ENCODE measurements at regions not wholly inside any gene's neighbourhood (a gene's known extent, or its start where the extent isn't known, plus 50 kb on each side); places are given as distances from the start of the nearest gene placed in this dataset.

DNA sequence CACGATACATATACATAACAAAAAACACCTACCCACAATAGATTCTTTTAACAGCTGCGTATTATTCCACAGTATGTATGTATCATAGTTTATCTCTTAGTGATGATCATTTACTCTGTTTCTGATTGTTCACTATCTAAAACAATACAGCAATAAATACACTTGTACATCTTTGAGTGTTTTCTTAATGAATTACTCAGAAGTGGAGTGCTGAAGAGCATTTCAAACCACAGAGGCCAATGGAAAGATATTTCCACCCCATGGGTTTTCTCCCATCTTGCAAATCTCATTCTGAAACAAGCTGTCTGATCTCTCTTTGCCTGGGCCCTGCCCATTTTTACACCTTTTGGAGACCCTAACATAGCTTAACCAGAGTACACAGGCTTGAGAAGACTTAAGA is 113.8 kb upstream of the KLF7 start:
- Histone ChIP-seq H3K4me2 (ENCODE audit: low read depth, low read length) (no peak overlapping the region), H3K14ac (replicated peaks; ENCODE audit: low read depth, low read length) (no peak overlapping the region), H3K4me3 (ENCODE audit: insufficient read depth, low read depth, low read length) (no peak overlapping the region), H3K79me1 (ENCODE audit: low read depth in 1 of 2, low read length in 2 of 2) (no peaks in the 10 kb centered on the region), H3K9me1 (ENCODE audit: insufficient read depth, low read length) (no peaks in the 10 kb centered on the region), H2AK9ac (replicated peaks; ENCODE audit: low read depth, low read length, poor library complexity) (no peak overlapping the region), H4K91ac (ENCODE audit: insufficient read depth, low read depth, low read length) (no peak overlapping the region), H3K27me3 (ENCODE audit: control insufficient read depth, insufficient read depth, low read length) (no peaks in the 10 kb centered on the region), H3K9ac (ENCODE audit: low read depth, low read length) (no peak overlapping the region), H2AFZ (replicated peaks; ENCODE audit: low read length, poor library complexity) (no peak overlapping the region), H2AK5ac (ENCODE audit: low read depth, low read length) (no peak overlapping the region), H3K4ac (ENCODE audit: low read depth, low read length) (no peak overlapping the region), H4K5ac (ENCODE audit: low read depth, low read length) (no peak overlapping the region), H3K18ac (ENCODE audit: low read depth, low read length) (no peak overlapping the region), H2BK120ac (ENCODE audit: low read depth, low read length) (no peak overlapping the region), H3K23ac (ENCODE audit: low read depth, low read length) (no peak overlapping the region), H2BK20ac (ENCODE audit: low read depth, low read length) (no peak overlapping the region), H3K56ac (ENCODE audit: extremely low read depth, insufficient read depth, low read length) (no peak overlapping the region), H2BK5ac (ENCODE audit: low read depth, low read length, poor library complexity, severe bottlenecking) (no peak overlapping the region), H4K8ac (ENCODE audit: low read depth in 2 of 2, low read length in 2 of 2) (no peak overlapping the region), H2BK15ac (ENCODE audit: low read depth, low read length) (no peak overlapping the region), H4K20me1 (ENCODE audit: insufficient read depth, low read length) (no peaks in the 10 kb centered on the region), H3K27ac (ENCODE audit: insufficient read depth, low read length) (no peak overlapping the region), H3K9me3 (ENCODE audit: control insufficient read depth, insufficient read depth, low read length) (no peaks in the 10 kb centered on the region), H3K36me3 (ENCODE audit: control insufficient read depth, insufficient read depth, low read length) (no peaks in the 10 kb centered on the region), H3K4me1 (ENCODE audit: control insufficient read depth, insufficient read depth, low read length) (no peaks in the 10 kb centered on the region; the same call in 1 of the 2 replicates)
- ChIA-PET CTCF (no interaction called here), POLR2A (ENCODE audit: unreplicated experiment) (no interaction called here)
- ATAC-seq (ENCODE audit: low read depth) (no peak), DNase-seq (no peak)
- in situ Hi-C loops (cut with MboI; ENCODE audit: low sequenced_read_pairs) = no loop called here
- no TSS peak for BruUV-seq (replicated peaks)
- 100% methylated on average over 2 of the region's 2 CpGs; no CpG with 5 or more reads in 1 of the 2 experiments for WGBS, 2 experiments (ENCODE audit: extremely low coverage in 2 of 2, insufficient read length in 1 of 2)
- TF ChIP-seq RFX5 (IDR thresholded peaks at IDR 0.05; ENCODE audit: low read depth, low read length) (no peak), RCOR1 (IDR thresholded peaks at IDR 0.05; ENCODE audit: insufficient replicate concordance, low read length) (no peak), BHLHE40 (IDR thresholded peaks at IDR 0.05; ENCODE audit: low read depth, low read length) (no peak), MAFK (IDR thresholded peaks at IDR 0.05; ENCODE audit: low read depth, low read length) (no peak), CTCF (conservative IDR thresholded peaks at IDR 0.05; ENCODE audit: low read depth, low read length) (no peak), CHD1 (IDR thresholded peaks at IDR 0.05; ENCODE audit: low read depth, low read length) (no peak)
- TF ChIP-seq, protein P1, sequence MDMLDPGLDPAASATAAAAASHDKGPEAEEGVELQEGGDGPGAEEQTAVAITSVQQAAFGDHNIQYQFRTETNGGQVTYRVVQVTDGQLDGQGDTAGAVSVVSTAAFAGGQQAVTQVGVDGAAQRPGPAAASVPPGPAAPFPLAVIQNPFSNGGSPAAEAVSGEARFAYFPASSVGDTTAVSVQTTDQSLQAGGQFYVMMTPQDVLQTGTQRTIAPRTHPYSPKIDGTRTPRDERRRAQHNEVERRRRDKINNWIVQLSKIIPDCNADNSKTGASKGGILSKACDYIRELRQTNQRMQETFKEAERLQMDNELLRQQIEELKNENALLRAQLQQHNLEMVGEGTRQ (IDR thresholded peaks at IDR 0.05; ENCODE audit: low read depth, low read length) = no peak
- intact Hi-C loops (cut with micrococcal nuclease) = no loop called here
- dilution Hi-C loops (cut with HindIII; ENCODE audit: low sequenced_read_pairs, unreplicated experiment) = no loop called here

Data from IMR-90 (cell line).